OCI-LY3 (cell line): ENCODE measurements at regions not wholly inside any gene's neighbourhood (a gene's known extent, or its start where the extent isn't known, plus 50 kb on each side); places are given as distances from the start of the nearest gene placed in this dataset.

Experiments used
- H2AFZ ChIP-seq: fragments of 200-600, 300-600 bp; shearing (Covaris generic); 2 replicates; pipeline ENCODE4 v1.6.0; 2014; ENCODE audit warnings: antibody characterized with exemption, low read depth, low read length
- H3K27ac ChIP-seq: fragments of 200-600, 300-600 bp; sonication (generic); 2 replicates; pipeline ENCODE4 v1.5.1; 2014; ENCODE audit warnings: mild to moderate bottlenecking, low read length, moderate library complexity, mixed read lengths
- H3K27me3 ChIP-seq: fragments of 200-600, 300-600 bp; sonication (generic); 2 replicates; pipeline ENCODE4 v1.6.1; 2014; ENCODE audit warnings: low read depth, low read length, mixed read lengths
- H3K36me3 ChIP-seq: fragments of 200-600, 300-600 bp; sonication (generic); replicated peaks from 2 replicates; pipeline ENCODE3; 2014; ENCODE audit warnings: low read depth, low read length, mixed read lengths
- H3K4me1 ChIP-seq: fragments of 300-600, 200-600 bp; sonication (generic); 2 replicates; pipeline ENCODE4 v1.6.1; 2014; ENCODE audit warnings: low read length, mixed read lengths
- H3K4me2 ChIP-seq: fragments of 200-600, 300-600 bp; sonication (generic); 2 replicates; pipeline ENCODE4 v1.6.1; 2014; ENCODE audit warnings: low read length, mixed read lengths
- H3K4me3 ChIP-seq: fragments of 300-600, 200-600 bp; sonication (generic); 2 replicates; pipeline ENCODE4 v1.5.1; 2014; ENCODE audit warnings: antibody characterized with exemption, mild to moderate bottlenecking, low read length, moderate library complexity
- H3K79me2 ChIP-seq: fragments of 300-600, 200-600 bp; shearing (Covaris generic); 2 replicates; pipeline ENCODE4 v1.6.1; 2014; ENCODE audit warnings: mild to moderate bottlenecking, low read length, mixed read lengths
- H3K9ac ChIP-seq: fragments of 300-600, 200-600 bp; shearing (Covaris generic); 2 replicates; pipeline ENCODE4 v1.6.0; 2014; ENCODE audit warnings: mild to moderate bottlenecking, low read length, moderate library complexity
- H3K9me3 ChIP-seq: fragments of 200-600, 300-600 bp; shearing (Covaris generic); 2 replicates; pipeline ENCODE4 v1.6.1; 2014; ENCODE audit warnings: low read length, mixed read lengths; ENCODE audit not compliant: insufficient read depth
- H4K20me1 ChIP-seq: fragments of 200-600, 300-600 bp; sonication (generic); 2 replicates; pipeline ENCODE4 v1.6.1; 2016; ENCODE audit warnings: low read length, mixed read lengths; ENCODE audit not compliant: insufficient read depth
- EZH2phosphoT487 ChIP-seq: fragments of 200-600 bp; shearing (Covaris generic); IDR thresholded peaks from 2 replicates; pipeline ENCODE4 v1.6.1; 2018; ENCODE audit warnings: antibody characterized with exemption, mixed run types, low read depth
- TF ChIP-seq, protein P1 (sequence below): fragments of 200-600, 300-600 bp; sonication (generic); IDR thresholded peaks from 2 replicates; pipeline ENCODE4 v1.5.1; 2014; ENCODE audit warnings: antibody characterized with exemption, low read length, low read depth

DNA sequence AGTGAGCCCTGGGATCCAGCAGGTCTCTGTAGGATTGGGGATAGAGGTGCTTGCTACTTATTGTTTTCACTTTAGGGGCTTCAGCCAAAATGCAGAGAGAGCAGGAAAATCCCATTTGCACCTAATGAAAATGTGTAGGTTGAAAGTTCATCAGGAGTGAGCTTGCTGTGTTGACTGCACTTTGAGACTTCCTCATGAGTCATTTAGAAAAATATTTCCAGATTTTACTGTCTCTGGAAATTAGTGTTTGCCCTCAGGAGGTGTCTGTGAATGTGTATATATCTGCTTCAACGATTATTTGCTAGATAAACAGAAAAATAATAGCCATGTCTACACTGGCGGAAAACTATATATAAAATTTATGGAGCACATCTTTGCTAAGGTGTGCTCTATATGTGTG lies 159.3 kb downstream of the CAND1 start:
- Histone ChIP-seq H3K9ac (no peak overlapping the region), H2AFZ (no peak overlapping the region), H3K27me3 (no peaks in the 10 kb centered on the region), H3K27ac (no peak overlapping the region), H3K4me3 (no peak overlapping the region), H3K79me2 (no peaks in the 10 kb centered on the region), H3K4me1 (peaks cover 10% of the 10 kb centered on the region), H4K20me1 (no peaks in the 10 kb centered on the region), H3K9me3 (peaks cover 2% of the 10 kb centered on the region; the same call in 1 of the 2 replicates), H3K4me2 (no peak overlapping the region), H3K36me3 (peaks cover 2% of the 10 kb centered on the region)
- TF ChIP-seq, protein P1, sequence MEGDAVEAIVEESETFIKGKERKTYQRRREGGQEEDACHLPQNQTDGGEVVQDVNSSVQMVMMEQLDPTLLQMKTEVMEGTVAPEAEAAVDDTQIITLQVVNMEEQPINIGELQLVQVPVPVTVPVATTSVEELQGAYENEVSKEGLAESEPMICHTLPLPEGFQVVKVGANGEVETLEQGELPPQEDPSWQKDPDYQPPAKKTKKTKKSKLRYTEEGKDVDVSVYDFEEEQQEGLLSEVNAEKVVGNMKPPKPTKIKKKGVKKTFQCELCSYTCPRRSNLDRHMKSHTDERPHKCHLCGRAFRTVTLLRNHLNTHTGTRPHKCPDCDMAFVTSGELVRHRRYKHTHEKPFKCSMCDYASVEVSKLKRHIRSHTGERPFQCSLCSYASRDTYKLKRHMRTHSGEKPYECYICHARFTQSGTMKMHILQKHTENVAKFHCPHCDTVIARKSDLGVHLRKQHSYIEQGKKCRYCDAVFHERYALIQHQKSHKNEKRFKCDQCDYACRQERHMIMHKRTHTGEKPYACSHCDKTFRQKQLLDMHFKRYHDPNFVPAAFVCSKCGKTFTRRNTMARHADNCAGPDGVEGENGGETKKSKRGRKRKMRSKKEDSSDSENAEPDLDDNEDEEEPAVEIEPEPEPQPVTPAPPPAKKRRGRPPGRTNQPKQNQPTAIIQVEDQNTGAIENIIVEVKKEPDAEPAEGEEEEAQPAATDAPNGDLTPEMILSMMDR: no peak
- no peak for TF ChIP-seq EZH2phosphoT487

GRCh38 chr12:67430708-67431335 lies 161.7 kb downstream of the CAND1 start:
- no peaks in the 10 kb centered on the region for H3K27me3 ChIP-seq
- no peak overlapping the region for H2AFZ ChIP-seq
- peaks cover 5% of the 10 kb centered on the region; the same call in 1 of the 2 replicates for H3K9me3 ChIP-seq
- no peak overlapping the region for H3K4me3 ChIP-seq
- H3K4me1 ChIP-seq: peaks cover 24% of the 10 kb centered on the region
- H3K79me2 ChIP-seq: no peaks in the 10 kb centered on the region
- TF ChIP-seq EZH2phosphoT487: no peak
- TF ChIP-seq, protein P1: no peak
- H3K4me2 ChIP-seq: no peak overlapping the region
- no peak overlapping the region for H3K27ac ChIP-seq
- H3K36me3 ChIP-seq: peaks cover 4% of the 10 kb centered on the region
- H4K20me1 ChIP-seq: no peaks in the 10 kb centered on the region
- H3K9ac ChIP-seq: no peak overlapping the region

GRCh38 chr12:67431411-67432020 lies 162.4 kb downstream of the CAND1 start:
- no peak overlapping the region for H3K4me2 ChIP-seq
- TF ChIP-seq EZH2phosphoT487: no peak
- TF ChIP-seq, protein P1: no peak
- peaks cover 19% of the 10 kb centered on the region for H3K4me1 ChIP-seq
- H3K27ac ChIP-seq: no peak overlapping the region
- no peaks in the 10 kb centered on the region for H3K27me3 ChIP-seq
- no peaks in the 10 kb centered on the region for H4K20me1 ChIP-seq
- no peak overlapping the region for H2AFZ ChIP-seq
- H3K4me3 ChIP-seq: no peak overlapping the region
- no peak overlapping the region for H3K9ac ChIP-seq
- peaks cover 4% of the 10 kb centered on the region for H3K36me3 ChIP-seq
- H3K79me2 ChIP-seq: no peaks in the 10 kb centered on the region
- H3K9me3 ChIP-seq: peaks cover 5% of the 10 kb centered on the region; the same call in 1 of the 2 replicates

DNA sequence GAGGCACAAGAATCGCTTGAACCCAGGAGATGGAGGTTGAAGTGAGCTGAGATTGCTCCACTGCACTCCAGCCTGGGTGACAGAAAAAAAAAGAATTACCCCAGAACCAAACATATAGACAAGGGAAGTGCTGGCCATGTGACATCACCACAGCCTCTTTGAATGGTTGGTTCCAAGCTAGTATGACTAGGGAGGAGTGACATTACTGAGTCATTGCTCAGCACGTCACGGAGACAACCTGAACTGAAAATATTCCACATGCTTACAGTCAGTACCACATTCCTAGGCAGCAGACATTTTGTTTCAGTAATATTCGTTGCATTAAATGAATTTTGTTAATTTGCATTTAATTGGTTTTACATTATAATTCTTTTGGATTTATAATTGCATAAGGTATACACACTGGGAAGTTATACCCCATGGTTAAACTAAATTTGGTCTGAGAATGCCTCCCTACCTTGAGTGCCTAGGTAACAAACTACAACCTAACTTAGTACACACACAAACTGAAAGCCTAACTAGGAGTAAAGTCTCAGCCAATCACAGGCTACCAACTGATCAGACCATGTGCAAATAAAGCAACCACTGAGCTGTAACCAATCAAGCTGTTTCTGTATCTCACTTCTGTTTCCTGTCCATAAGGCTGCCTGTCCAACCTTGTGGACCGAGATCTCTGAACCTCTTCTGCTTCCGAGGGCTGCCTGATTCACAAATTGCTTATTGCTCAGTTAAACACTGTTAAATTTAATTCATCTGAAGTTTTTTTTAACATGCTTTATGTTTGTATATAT lies 164.4 kb downstream of the CAND1 start:
- TF ChIP-seq EZH2phosphoT487: no peak
- TF ChIP-seq, protein P1: no peak
- H3K79me2 ChIP-seq: no peaks in the 10 kb centered on the region
- H4K20me1 ChIP-seq: no peaks in the 10 kb centered on the region
- peak overlapping the region; percentile 36 for H3K4me2 ChIP-seq
- peak overlapping the region; percentile 28; the same call in 1 of the 2 replicates for H3K27ac ChIP-seq
- H3K36me3 ChIP-seq: peaks cover 4% of the 10 kb centered on the region
- no peaks in the 10 kb centered on the region for H3K27me3 ChIP-seq
- peaks cover 16% of the 10 kb centered on the region for H3K4me1 ChIP-seq
- peak overlapping the region; percentile 32; the same call in 1 of the 2 replicates for H3K4me3 ChIP-seq
- peaks cover 5% of the 10 kb centered on the region; the same call in 1 of the 2 replicates for H3K9me3 ChIP-seq
- peak overlapping the region; percentile 42; the same call in 1 of the 2 replicates for H2AFZ ChIP-seq
- 0 out of 2 replicates have a peak overlapping the region, but pooled peaks have one; percentile 22 for H3K9ac ChIP-seq
